ENCODE measurements at regions not wholly inside any gene's neighbourhood (a gene's known extent, or its start where the extent isn't known, plus 50 kb on each side); places are given as distances from the start of the nearest gene placed in this dataset.

DNA sequence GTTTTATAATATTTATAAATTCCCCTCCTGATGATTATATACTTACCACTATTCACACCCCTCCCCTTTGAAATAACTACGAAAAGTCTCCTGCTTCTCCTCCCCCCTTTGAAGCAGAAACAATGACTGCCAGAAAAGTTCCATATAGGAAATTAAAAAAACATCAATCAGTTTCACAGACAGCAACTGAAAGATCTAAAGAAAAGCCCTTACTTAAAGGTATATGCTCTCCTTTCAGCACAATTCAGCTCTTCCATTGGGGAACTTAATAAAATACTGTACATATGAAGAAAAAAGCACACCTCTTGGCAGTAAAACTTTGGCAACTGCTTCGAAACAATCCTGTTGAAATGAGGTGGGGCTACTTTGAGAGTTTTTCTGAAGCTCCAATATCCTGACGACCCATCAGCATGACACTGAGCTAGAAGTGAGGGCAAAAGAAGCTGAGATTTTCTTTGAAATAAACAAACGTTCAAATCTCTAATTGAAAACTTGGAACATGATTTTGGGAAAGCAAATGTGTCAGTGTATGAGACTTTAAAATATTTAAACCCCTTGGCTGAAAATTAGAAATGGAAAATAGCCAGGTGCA lies 147.6 kb upstream of the RXFP2 start:
- intact Hi-C loops (cut with micrococcal nuclease; ENCODE audit: unreplicated experiment), result no loop called here
- no peaks in the 10 kb centered on the region for H3K79me2 ChIP-seq (ENCODE audit: control insufficient read depth, insufficient read depth, low read length)
- H3K27me3 ChIP-seq (replicated peaks in 1 of 2; ENCODE audit: control insufficient read depth in 2 of 2, insufficient read depth in 2 of 2, low read length in 1 of 2), result no peaks in the 10 kb centered on the region
- WGBS (ENCODE audit: insufficient coverage, insufficient replicate concordance, low lambda C conversion rate, missing lambda C conversion rate), result 15% methylated on average over 4 of the region's 4 CpGs
- SMC1A ChIA-PET (ENCODE audit: uncharacterized antibody, unreplicated experiment), result no interaction called here
- FAIRE-seq (no peak), DNase-seq (ENCODE audit: low read depth, low spot score) (no peak), ATAC-seq (no peak)
- no peaks in the 10 kb centered on the region for H4K20me1 ChIP-seq (ENCODE audit: control insufficient read depth, insufficient read depth)
- H3K36me3 ChIP-seq (ENCODE audit: control insufficient read depth in 2 of 2, insufficient read depth in 2 of 2, low read length in 1 of 2), result no peaks in the 10 kb centered on the region
- no peak overlapping the region for H3K4me2 ChIP-seq (ENCODE audit: control insufficient read depth, insufficient read depth)
- H3K4me3 ChIP-seq, result no peak overlapping the region
- CTCF ChIA-PET, result no interaction called here
- RAD21 ChIA-PET (ENCODE audit: unreplicated experiment), result no interaction called here
- in situ Hi-C loops (cut with MboI), result no loop called here
- no peaks in the 10 kb centered on the region for H3K9me3 ChIP-seq (replicated peaks; ENCODE audit: control insufficient read depth, insufficient read depth, low read length)
- H3K4me1 ChIP-seq (ENCODE audit: control insufficient read depth, insufficient read depth, low read length), result no peaks in the 10 kb centered on the region
- POLR2A ChIA-PET, result no interaction called here
- H2AFZ ChIP-seq (ENCODE audit: control insufficient read depth, low read depth, low read length), result no peak overlapping the region
- H3K27ac ChIP-seq (ENCODE audit: control insufficient read depth, insufficient read depth), result no peak overlapping the region
- no TSS peak for BruUV-seq (replicated peaks)
- H3K9ac ChIP-seq (ENCODE audit: control insufficient read depth, insufficient read depth, low read length), result no peak overlapping the region
- TF ChIP-seq, protein P1, sequence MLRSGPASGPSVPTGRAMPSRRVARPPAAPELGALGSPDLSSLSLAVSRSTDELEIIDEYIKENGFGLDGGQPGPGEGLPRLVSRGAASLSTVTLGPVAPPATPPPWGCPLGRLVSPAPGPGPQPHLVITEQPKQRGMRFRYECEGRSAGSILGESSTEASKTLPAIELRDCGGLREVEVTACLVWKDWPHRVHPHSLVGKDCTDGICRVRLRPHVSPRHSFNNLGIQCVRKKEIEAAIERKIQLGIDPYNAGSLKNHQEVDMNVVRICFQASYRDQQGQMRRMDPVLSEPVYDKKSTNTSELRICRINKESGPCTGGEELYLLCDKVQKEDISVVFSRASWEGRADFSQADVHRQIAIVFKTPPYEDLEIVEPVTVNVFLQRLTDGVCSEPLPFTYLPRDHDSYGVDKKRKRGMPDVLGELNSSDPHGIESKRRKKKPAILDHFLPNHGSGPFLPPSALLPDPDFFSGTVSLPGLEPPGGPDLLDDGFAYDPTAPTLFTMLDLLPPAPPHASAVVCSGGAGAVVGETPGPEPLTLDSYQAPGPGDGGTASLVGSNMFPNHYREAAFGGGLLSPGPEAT (IDR thresholded peaks at IDR 0.05; ENCODE audit: low read depth), result no peak
- TF ChIP-seq RUNX3 (IDR thresholded peaks at IDR 0.05; ENCODE audit: low read length), result no peak
- TF ChIP-seq, protein P2, sequence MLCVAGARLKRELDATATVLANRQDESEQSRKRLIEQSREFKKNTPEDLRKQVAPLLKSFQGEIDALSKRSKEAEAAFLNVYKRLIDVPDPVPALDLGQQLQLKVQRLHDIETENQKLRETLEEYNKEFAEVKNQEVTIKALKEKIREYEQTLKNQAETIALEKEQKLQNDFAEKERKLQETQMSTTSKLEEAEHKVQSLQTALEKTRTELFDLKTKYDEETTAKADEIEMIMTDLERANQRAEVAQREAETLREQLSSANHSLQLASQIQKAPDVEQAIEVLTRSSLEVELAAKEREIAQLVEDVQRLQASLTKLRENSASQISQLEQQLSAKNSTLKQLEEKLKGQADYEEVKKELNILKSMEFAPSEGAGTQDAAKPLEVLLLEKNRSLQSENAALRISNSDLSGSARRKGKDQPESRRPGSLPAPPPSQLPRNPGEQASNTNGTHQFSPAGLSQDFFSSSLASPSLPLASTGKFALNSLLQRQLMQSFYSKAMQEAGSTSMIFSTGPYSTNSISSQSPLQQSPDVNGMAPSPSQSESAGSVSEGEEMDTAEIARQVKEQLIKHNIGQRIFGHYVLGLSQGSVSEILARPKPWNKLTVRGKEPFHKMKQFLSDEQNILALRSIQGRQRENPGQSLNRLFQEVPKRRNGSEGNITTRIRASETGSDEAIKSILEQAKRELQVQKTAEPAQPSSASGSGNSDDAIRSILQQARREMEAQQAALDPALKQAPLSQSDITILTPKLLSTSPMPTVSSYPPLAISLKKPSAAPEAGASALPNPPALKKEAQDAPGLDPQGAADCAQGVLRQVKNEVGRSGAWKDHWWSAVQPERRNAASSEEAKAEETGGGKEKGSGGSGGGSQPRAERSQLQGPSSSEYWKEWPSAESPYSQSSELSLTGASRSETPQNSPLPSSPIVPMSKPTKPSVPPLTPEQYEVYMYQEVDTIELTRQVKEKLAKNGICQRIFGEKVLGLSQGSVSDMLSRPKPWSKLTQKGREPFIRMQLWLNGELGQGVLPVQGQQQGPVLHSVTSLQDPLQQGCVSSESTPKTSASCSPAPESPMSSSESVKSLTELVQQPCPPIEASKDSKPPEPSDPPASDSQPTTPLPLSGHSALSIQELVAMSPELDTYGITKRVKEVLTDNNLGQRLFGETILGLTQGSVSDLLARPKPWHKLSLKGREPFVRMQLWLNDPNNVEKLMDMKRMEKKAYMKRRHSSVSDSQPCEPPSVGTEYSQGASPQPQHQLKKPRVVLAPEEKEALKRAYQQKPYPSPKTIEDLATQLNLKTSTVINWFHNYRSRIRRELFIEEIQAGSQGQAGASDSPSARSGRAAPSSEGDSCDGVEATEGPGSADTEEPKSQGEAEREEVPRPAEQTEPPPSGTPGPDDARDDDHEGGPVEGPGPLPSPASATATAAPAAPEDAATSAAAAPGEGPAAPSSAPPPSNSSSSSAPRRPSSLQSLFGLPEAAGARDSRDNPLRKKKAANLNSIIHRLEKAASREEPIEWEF (IDR thresholded peaks at IDR 0.05; ENCODE audit: insufficient replicate concordance, low read depth, low read length), result no peak
- TF ChIP-seq SIN3A (IDR thresholded peaks at IDR 0.05; ENCODE audit: low read depth, low read length), result no peak
- TF ChIP-seq TCF12 (IDR thresholded peaks at IDR 0.05; ENCODE audit: low read depth, low read length), result no peak
- TF ChIP-seq ZNF207 (IDR thresholded peaks at IDR 0.05; ENCODE audit: borderline replicate concordance), result no peak
- TF ChIP-seq SUZ12 (IDR thresholded peaks at IDR 0.05; ENCODE audit: unreplicated experiment), result no peak
- TF ChIP-seq CBX5 (IDR thresholded peaks at IDR 0.05; ENCODE audit: low read depth), result no peak
- TF ChIP-seq, protein P3, sequence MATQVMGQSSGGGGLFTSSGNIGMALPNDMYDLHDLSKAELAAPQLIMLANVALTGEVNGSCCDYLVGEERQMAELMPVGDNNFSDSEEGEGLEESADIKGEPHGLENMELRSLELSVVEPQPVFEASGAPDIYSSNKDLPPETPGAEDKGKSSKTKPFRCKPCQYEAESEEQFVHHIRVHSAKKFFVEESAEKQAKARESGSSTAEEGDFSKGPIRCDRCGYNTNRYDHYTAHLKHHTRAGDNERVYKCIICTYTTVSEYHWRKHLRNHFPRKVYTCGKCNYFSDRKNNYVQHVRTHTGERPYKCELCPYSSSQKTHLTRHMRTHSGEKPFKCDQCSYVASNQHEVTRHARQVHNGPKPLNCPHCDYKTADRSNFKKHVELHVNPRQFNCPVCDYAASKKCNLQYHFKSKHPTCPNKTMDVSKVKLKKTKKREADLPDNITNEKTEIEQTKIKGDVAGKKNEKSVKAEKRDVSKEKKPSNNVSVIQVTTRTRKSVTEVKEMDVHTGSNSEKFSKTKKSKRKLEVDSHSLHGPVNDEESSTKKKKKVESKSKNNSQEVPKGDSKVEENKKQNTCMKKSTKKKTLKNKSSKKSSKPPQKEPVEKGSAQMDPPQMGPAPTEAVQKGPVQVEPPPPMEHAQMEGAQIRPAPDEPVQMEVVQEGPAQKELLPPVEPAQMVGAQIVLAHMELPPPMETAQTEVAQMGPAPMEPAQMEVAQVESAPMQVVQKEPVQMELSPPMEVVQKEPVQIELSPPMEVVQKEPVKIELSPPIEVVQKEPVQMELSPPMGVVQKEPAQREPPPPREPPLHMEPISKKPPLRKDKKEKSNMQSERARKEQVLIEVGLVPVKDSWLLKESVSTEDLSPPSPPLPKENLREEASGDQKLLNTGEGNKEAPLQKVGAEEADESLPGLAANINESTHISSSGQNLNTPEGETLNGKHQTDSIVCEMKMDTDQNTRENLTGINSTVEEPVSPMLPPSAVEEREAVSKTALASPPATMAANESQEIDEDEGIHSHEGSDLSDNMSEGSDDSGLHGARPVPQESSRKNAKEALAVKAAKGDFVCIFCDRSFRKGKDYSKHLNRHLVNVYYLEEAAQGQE (IDR thresholded peaks at IDR 0.05; ENCODE audit: low read depth, low read length), result no peak
- TF ChIP-seq MTA2 (IDR thresholded peaks at IDR 0.05; ENCODE audit: low read depth), result no peak
- TF ChIP-seq BRCA1 (IDR thresholded peaks at IDR 0.05; ENCODE audit: low read depth, low read length), result no peak
- TF ChIP-seq, protein P4, sequence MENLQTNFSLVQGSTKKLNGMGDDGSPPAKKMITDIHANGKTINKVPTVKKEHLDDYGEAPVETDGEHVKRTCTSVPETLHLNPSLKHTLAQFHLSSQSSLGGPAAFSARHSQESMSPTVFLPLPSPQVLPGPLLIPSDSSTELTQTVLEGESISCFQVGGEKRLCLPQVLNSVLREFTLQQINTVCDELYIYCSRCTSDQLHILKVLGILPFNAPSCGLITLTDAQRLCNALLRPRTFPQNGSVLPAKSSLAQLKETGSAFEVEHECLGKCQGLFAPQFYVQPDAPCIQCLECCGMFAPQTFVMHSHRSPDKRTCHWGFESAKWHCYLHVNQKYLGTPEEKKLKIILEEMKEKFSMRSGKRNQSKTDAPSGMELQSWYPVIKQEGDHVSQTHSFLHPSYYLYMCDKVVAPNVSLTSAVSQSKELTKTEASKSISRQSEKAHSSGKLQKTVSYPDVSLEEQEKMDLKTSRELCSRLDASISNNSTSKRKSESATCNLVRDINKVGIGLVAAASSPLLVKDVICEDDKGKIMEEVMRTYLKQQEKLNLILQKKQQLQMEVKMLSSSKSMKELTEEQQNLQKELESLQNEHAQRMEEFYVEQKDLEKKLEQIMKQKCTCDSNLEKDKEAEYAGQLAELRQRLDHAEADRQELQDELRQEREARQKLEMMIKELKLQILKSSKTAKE (IDR thresholded peaks at IDR 0.05; ENCODE audit: low read depth, poor library complexity, severe bottlenecking), result no peak

All from GM12878 (cell line).